Trophoblast cell (in vitro differentiated cells and primary cell): ENCODE measurements at regions not wholly inside any gene's neighbourhood (a gene's known extent, or its start where the extent isn't known, plus 50 kb on each side); places are given as distances from the start of the nearest gene placed in this dataset.

ENCODE experiments used
- DNase-seq, 2 donors: peaks; one replicate each; pipeline ENCODE4 v3.0.0-alpha.2; 2016
- H2AFZ ChIP-seq: 2 replicates; pipeline ENCODE4 v1.6.1; 2013; ENCODE audit warnings: low read length, moderate library complexity, mild to moderate bottlenecking; ENCODE audit not compliant: insufficient read depth, poor library complexity
- H2AK5ac ChIP-seq: 2 replicates; pipeline ENCODE4 v1.6.1; 2013; ENCODE audit warnings: mild to moderate bottlenecking, low read length
- H2BK120ac ChIP-seq: 2 replicates; pipeline ENCODE4 v1.6.1; 2013; ENCODE audit warnings: low read length, mild to moderate bottlenecking, moderate library complexity; ENCODE audit not compliant: insufficient read depth, poor library complexity
- H2BK12ac ChIP-seq: 2 replicates; pipeline ENCODE4 v1.6.1; 2013; ENCODE audit warnings: mild to moderate bottlenecking, low read length, moderate library complexity
- H2BK5ac ChIP-seq: 2 replicates; pipeline ENCODE4 v1.6.1; 2013; ENCODE audit warnings: low read length, low read depth, moderate library complexity, mild to moderate bottlenecking; ENCODE audit not compliant: poor library complexity
- H3K14ac ChIP-seq: 2 replicates; pipeline ENCODE4 v1.6.1; 2013; ENCODE audit warnings: mild to moderate bottlenecking, low read length
- H3K18ac ChIP-seq: 2 replicates; pipeline ENCODE4 v1.6.1; 2013; ENCODE audit warnings: mild to moderate bottlenecking, low read length
- H3K23ac ChIP-seq: 2 replicates; pipeline ENCODE4 v1.6.1; 2013; ENCODE audit warnings: low read length
- H3K27ac ChIP-seq: 2 replicates; pipeline ENCODE4 v1.5.1; 2013; ENCODE audit warnings: low read depth, mild to moderate bottlenecking, inconsistent platforms, low read length, moderate library complexity
- H3K27me3 ChIP-seq: 2 replicates; pipeline ENCODE4 v1.6.1; 2013; ENCODE audit warnings: inconsistent platforms, mild to moderate bottlenecking, low read length, moderate library complexity; ENCODE audit not compliant: insufficient read depth
- H3K36me3 ChIP-seq, 2 experiments: 1 replicate in 1 of 2; 2 replicates in 1 of 2; pipeline ENCODE4 v1.6.1; 2013; ENCODE audit warnings: low read length in 2 of 2, mild to moderate bottlenecking in 2 of 2, moderate library complexity in 1 of 2; ENCODE audit not compliant: insufficient read depth in 2 of 2, control insufficient read depth in 1 of 2
- H3K4ac ChIP-seq: 2 replicates; pipeline ENCODE4 v1.6.1; 2013; ENCODE audit warnings: low read depth, mild to moderate bottlenecking, low read length, moderate library complexity
- H3K4me1 ChIP-seq, 2 experiments: 1 replicate in 1 of 2; 2 replicates in 1 of 2; pipeline ENCODE4 v1.6.1; 2013; ENCODE audit warnings: low read length in 2 of 2, mild to moderate bottlenecking in 2 of 2, moderate library complexity in 1 of 2; ENCODE audit not compliant: insufficient read depth in 2 of 2, control insufficient read depth in 1 of 2
- H3K4me2 ChIP-seq: 2 replicates; pipeline ENCODE4 v1.6.1; 2013; ENCODE audit warnings: inconsistent platforms, mild to moderate bottlenecking, low read length, moderate library complexity
- H3K4me3 ChIP-seq: 2 replicates; pipeline ENCODE4 v1.5.1; 2013; ENCODE audit warnings: mild to moderate bottlenecking, low read depth, low read length, inconsistent platforms
- H3K79me1 ChIP-seq: one replicate; pipeline ENCODE4 v1.6.1; 2013; ENCODE audit warnings: low read length
- H3K79me2 ChIP-seq: 2 replicates; pipeline ENCODE4 v1.6.1; 2013; ENCODE audit warnings: low read length, mild to moderate bottlenecking; ENCODE audit not compliant: control insufficient read depth, insufficient read depth, poor library complexity
- H3K9ac ChIP-seq: 2 replicates; pipeline ENCODE4 v1.6.1; 2013; ENCODE audit warnings: mild to moderate bottlenecking, low read length
- H3K9me3 ChIP-seq: 2 replicates; pipeline ENCODE4 v1.6.1; 2013; ENCODE audit warnings: low read depth, mild to moderate bottlenecking, control low read depth, inconsistent platforms, low read length; ENCODE audit not compliant: insufficient read depth
- H4K12ac ChIP-seq: 2 replicates; pipeline ENCODE4 v1.6.1; 2013; ENCODE audit warnings: low read depth, mild to moderate bottlenecking, low read length, moderate library complexity
- H4K8ac ChIP-seq: 2 replicates; pipeline ENCODE4 v1.6.1; 2013; ENCODE audit warnings: low read depth, mild to moderate bottlenecking, low read length, moderate library complexity
- H4K91ac ChIP-seq: one replicate; pipeline ENCODE4 v1.6.1; 2013; ENCODE audit warnings: low read depth, mild to moderate bottlenecking, low read length, moderate library complexity
- WGBS: extraction: QIAGEN DNeasy Blood & Tissue Kit; methylation state at CpG from one replicate; pipeline ENCODE4 v1.1.7; 2013; ENCODE audit warnings: missing lambda C conversion rate; ENCODE audit not compliant: insufficient read length, insufficient coverage; ENCODE audit errors: extremely low coverage; 5-methylcytosine and 5-hydroxymethylcytosine counted together

DNA sequence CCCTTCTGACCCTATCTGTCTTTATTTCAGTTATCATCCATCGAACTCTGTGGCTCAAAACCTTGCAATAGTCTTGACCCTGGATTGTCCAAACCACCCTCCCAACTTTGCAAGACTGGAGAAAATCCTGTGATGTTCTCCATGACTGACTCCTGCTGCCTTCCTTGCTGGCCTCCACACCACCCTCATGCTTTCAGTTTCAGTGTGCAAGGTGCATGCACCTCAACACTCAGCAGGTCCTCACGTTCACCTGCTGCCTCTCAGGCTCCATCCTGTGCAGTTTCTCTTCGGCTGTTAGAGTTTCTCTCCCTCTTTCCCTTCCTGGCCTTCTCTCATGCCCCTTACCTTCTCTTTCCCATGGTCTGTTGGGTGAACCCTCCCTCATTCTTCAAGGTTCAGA is 59.4 kb upstream of the ASIC2 start:
- no peak overlapping the region for H2BK120ac ChIP-seq
- H2BK5ac ChIP-seq = no peak overlapping the region
- no peaks in the 10 kb centered on the region for H3K79me1 ChIP-seq
- H3K4me1 ChIP-seq = no peaks in the 10 kb centered on the region
- H3K36me3 ChIP-seq = no peaks in the 10 kb centered on the region
- no peak overlapping the region for H2BK12ac ChIP-seq
- no peaks in the 10 kb centered on the region for H3K27me3 ChIP-seq
- no peak overlapping the region for H3K4me3 ChIP-seq
- no peak overlapping the region for H3K27ac ChIP-seq
- H3K18ac ChIP-seq = no peak overlapping the region
- H3K23ac ChIP-seq = no peak overlapping the region
- no peak overlapping the region for H4K12ac ChIP-seq
- no peak overlapping the region for H3K9ac ChIP-seq
- H3K9me3 ChIP-seq = peaks cover 2% of the 10 kb centered on the region
- H3K14ac ChIP-seq = no peak overlapping the region
- no peak overlapping the region for H2AFZ ChIP-seq
- H4K91ac ChIP-seq = no peak overlapping the region
- H3K4me2 ChIP-seq = no peak overlapping the region
- DNase-seq = no peak
- no CpG with 5 or more reads among the region's 3 CpGs for WGBS
- H3K79me2 ChIP-seq = no peaks in the 10 kb centered on the region
- H4K8ac ChIP-seq = no peak overlapping the region
- no peak overlapping the region for H3K4ac ChIP-seq
- no peak overlapping the region for H2AK5ac ChIP-seq

DNA sequence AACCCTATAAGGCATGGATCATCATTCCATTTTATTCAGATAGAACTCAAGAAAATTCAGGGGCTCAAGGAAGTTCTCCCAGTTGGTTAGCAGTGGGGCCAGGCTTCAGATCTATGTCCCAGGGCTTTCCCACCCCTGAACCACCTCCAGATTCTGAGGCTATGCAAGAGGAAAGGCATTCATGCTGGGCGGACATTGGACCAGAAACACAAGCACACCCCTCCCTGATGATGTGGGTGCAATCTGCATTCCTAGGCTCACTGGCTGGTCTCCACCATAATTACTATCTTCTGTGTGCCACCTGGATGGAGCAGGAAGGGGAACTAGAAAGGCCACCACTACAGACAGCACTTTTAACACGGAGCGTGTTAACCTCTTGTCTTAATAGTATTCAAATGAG is 63.2 kb upstream of the ASIC2 start:
- Histone ChIP-seq H3K4ac (no peak overlapping the region), H4K91ac (no peak overlapping the region), H3K36me3 (no peaks in the 10 kb centered on the region), H4K8ac (no peak overlapping the region), H3K4me3 (no peak overlapping the region), H2BK5ac (no peak overlapping the region), H3K9me3 (peaks cover 2% of the 10 kb centered on the region), H3K23ac (no peak overlapping the region), H3K27ac (no peak overlapping the region), H2BK120ac (no peak overlapping the region), H2BK12ac (no peak overlapping the region), H3K9ac (no peak overlapping the region), H3K27me3 (no peaks in the 10 kb centered on the region), H4K12ac (no peak overlapping the region), H3K4me1 (no peaks in the 10 kb centered on the region), H3K79me2 (no peaks in the 10 kb centered on the region), H2AK5ac (no peak overlapping the region), H2AFZ (no peak overlapping the region), H3K18ac (no peak overlapping the region), H3K14ac (no peak overlapping the region), H3K79me1 (no peaks in the 10 kb centered on the region), H3K4me2 (no peak overlapping the region)
- WGBS = no CpG with 5 or more reads among the region's 3 CpGs
- peak in 1 of 2 donors; percentile 1 for DNase-seq

DNA sequence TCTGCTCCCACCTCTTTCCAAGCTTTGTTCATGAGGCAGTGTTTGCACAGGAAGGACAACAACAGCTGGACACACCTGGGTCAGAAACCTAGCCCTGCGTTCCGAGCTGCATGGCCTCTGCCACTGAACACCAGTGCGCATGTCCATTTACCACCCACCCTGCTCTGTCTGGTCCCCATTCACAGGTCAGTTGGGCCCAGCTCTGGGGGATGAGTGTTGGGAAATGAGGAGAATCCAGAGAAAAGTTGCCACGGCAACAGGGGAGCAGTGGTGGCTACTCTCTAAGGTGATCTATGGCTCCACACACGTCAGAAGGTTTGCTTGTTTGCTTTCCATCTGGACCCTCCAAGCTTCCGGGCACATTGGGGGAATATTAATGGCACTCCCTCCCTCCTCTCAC is 70.4 kb upstream of the ASIC2 start:
- Histone ChIP-seq H3K4ac (no peak overlapping the region), H2BK120ac (no peak overlapping the region), H3K4me1 (no peaks in the 10 kb centered on the region), H3K23ac (no peak overlapping the region), H4K8ac (no peak overlapping the region), H3K27ac (no peak overlapping the region), H3K9ac (no peak overlapping the region), H3K14ac (no peak overlapping the region), H2AK5ac (no peak overlapping the region), H3K4me2 (no peak overlapping the region), H3K18ac (no peak overlapping the region), H4K91ac (no peak overlapping the region), H2BK5ac (no peak overlapping the region), H2BK12ac (no peak overlapping the region), H2AFZ (no peak overlapping the region), H3K4me3 (no peak overlapping the region), H3K9me3 (no peaks in the 10 kb centered on the region), H3K79me2 (no peaks in the 10 kb centered on the region), H3K27me3 (no peaks in the 10 kb centered on the region), H3K79me1 (no peaks in the 10 kb centered on the region), H4K12ac (no peak overlapping the region), H3K36me3 (no peaks in the 10 kb centered on the region)
- no peak for DNase-seq
- no CpG with 5 or more reads among the region's 6 CpGs for WGBS

DNA sequence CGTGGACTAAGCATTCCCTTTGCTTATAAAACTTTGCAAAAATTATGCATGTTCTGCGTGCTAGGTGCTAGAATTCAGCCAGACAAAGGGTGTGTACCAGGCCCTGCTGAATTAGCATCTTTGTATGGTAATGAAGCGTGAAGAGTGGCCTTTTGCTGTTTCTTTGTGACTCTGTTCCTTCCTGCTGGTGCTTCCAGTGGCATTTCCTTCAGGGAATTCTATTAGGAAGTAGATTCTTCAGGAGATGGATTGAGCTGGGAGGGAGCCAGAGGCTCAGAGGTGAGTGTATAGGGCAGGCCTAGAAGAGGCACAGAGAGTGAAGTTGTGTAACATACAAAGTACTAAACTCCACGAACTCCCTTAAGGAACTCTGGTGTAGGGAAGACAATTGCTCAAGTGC is 73.9 kb upstream of the ASIC2 start:
- Histone ChIP-seq H3K9me3 (no peaks in the 10 kb centered on the region), H3K4me2 (no peak overlapping the region), H4K12ac (no peak overlapping the region), H3K4me1 (peaks cover 15 to 22% of the 10 kb centered on the region in 2 experiments), H3K18ac (no peak overlapping the region), H3K23ac (no peak overlapping the region), H2BK5ac (no peak overlapping the region), H3K4me3 (no peak overlapping the region), H4K91ac (no peak overlapping the region), H2AK5ac (no peak overlapping the region), H3K27ac (no peak overlapping the region), H3K4ac (no peak overlapping the region), H2BK120ac (no peak overlapping the region), H2AFZ (no peak overlapping the region), H3K27me3 (no peaks in the 10 kb centered on the region), H2BK12ac (no peak overlapping the region), H3K9ac (no peak overlapping the region), H3K14ac (no peak overlapping the region), H3K36me3 (no peaks in the 10 kb centered on the region), H4K8ac (no peak overlapping the region), H3K79me1 (peaks cover 3% of the 10 kb centered on the region), H3K79me2 (no peaks in the 10 kb centered on the region)
- no CpG with 5 or more reads among the region's 4 CpGs for WGBS
- peak in 1 of 2 donors; percentile 13 for DNase-seq
